ENCODE measurements at regions not wholly inside any gene's neighbourhood (a gene's known extent, or its start where the extent isn't known, plus 50 kb on each side); places are given as distances from the start of the nearest gene placed in this dataset.
"Not testable (repeated sequence)": the region's sequence is repeated elsewhere in the genome, so short reads cannot be mapped to it uniquely, and the experiment has no call there.

DNA sequence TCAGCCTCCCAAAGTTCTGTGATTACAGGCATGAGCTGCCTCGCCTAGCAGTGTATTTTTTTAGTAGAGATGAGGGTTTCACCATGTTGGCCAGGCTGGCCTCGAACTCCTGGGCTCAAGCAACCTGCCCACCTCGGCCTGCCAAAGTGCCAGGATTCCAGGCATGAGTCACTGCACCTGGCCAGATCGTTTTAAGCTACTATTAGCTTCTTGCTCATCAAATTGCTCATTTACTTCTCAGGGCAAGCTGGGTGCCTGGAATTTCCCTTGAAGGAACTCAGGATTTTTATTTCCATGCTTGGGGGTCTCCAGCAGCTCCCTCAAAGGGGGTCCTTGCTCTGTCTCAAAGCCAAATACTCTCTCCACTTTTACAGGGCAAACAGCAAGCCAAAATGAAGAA, 798.0 kb upstream of the AUTS2 start:
- DNase-seq, result no peak

DNA sequence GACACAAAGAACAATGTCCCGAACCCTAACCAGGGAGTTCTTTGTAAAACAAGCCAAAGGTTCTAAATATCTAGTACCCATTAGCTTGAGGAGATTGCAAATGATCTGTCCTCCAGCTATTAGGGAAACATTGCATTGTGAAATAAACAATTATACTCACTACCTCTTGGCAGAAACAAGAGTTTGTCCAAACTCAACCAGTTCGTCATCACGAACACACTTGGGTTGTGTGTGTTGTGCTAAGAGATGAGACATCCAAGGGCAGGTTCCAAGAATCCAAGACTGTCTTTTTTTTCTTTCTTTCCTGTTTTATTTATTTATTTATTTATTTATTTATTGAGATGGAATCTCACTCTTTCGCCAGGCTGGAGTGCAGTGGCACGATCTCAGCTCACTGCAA, 793.1 kb upstream of the AUTS2 start:
- no peak for DNase-seq

DNA sequence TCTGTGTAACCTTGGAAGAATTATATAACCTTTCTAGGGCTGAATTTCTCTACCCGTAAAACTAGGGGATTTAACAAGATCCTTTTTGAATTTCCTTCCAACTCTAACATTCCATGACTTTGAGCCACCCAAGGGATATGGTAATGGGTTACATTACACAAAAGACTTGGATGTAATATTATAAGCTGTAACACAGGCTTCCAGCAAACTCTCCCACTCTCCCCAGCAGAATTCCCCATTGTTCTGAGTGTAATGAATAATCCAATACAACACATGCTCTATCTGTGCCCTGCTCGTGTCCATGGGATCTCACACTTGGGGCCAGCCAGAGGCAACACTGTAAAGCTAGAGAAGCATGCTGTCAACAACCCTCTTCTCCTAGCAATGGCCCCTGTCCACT, 790.6 kb upstream of the AUTS2 start:
- no peak for DNase-seq

DNA sequence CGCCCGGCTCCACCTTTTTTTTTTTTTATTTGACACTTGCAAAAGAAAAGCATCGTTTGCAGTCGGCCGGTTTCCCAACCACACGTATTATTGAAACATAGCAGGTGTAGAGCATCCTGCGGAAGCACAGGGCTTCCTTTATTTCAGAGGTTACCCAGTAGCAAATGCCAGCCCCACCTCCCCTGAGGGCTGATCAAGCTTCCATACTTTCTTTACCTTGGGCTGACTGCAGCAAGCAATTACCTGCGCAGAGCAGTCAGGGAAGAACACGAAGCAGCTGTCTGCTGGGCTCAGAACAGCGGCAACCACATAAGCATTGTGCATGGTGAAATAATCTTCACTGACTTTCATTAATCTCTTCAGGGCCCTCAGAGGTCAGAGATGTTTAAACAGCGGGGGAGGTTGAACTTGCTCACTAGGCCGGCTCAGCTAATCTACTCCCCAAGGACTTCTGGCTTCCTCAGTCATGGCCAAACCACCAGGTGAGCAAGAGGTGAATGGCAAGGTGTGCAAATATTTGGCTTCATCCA, 784.7 kb upstream of the AUTS2 start:
- DNase-seq, result peak in 1 of 2 experiments; percentile 12

DNA sequence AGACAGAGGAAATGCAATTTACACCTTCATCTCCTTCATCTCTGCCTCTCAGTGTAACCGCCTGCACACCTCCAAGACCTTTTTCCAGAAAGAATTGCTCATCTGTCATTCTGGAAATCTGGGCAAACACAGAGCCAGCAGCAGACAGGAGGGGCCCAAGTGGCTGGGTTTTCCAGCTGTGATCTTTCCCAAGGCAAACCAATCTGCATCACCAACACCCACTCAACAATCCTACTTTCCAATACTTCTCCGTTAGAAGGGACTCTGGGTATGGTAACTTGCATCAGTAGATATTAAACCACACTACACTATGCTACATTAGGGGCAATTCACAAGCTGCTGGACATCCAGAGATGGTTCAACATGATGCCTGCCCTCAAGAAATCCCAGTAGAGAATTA, 781.8 kb upstream of the AUTS2 start:
- no peak for DNase-seq

DNA sequence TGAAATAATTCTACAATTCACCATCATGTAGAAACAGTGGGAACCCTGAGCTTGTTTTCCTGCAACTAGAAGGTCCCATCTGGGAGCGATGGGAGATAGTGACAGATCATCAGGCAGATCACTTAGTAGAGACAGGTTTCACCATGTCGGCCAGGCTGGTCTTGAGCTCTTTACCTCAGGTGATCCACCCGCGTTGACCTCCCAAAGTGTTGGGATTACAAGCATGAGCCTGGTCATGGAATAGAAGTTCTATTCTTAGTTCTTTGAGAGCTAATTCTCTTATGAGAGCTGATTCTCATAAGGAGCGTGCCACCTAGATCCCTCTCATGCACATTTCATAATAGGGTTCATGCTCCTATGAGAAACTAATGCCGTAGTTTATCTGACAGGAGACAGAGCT, 778.0 kb upstream of the AUTS2 start:
- DNase-seq, result no peak

DNA sequence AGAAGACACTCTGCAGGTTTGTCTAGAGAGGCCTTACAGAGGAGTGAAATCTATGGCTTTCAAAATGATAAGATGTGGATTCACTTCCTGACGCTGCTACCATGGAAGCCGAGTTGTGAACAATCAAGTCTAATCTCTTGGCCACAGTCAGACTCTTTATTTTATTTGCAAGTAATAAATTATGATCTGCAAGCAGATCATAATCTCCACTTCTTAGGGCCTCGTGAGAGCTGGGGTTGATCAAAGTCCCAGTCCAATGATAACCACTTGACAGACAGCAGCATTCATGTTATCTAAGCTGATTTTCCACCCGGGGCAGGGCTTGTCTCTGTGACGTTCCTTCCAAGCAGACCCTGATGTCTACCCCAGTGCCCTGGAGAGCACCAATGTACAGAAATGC, 776.4 kb upstream of the AUTS2 start:
- DNase-seq, result no peak

DNA sequence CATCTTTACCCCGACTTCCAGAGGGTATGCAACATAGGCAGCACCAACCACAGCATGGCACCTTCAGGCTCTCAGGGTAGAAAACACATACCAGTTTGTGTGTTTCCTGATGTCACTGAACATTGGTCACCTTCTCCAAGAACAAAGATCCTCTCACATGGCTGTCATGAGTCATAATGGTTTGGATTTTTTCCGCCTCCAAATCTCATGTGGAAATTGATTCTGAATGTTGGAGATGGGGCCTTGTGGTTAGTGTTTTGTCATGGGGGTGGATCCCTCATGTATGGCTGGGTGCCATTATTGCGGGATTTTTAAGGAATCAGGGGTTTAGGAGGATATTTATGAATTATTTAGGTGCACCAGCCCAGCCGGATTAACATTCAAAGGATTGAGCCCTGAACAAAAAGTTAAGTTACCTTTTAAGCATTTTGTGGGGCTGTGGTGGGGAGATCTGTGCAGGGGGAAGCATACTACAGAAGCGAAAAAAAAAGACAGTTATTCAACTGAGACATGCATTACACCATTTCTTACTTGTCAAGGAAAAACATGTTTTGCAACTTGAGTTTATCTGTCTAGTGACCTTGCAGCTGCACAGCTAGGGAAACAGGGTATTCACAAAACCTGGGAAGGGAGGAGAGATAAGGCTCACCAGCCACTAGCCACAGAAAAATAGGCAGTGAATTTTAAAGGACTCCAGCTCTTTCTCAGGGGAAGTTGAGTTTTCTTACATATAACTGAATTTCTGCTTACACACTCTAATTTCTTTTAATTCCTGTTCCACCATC, 774.1 kb upstream of the AUTS2 start:
- DNase-seq, result no peak

DNA sequence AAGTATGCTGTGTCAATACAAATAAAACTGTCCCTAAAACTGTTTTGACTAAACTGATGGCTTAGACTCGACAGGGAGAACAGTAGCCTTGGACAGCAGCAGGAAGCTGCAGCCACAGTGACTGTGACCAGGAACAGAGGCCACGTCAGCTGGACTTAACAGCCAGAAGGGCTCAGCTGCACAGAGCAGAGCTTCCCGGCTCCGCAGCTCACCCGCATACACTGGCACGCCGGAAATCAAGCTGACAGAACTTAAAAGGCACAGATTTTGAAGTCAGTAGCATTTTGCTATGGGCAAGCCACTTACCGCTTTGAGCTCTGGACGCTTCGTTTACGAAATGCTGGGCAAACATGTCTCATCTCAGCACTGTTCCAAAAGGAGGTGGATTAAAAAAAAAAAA, 769.7 kb upstream of the AUTS2 start:
- no peak for DNase-seq

DNA sequence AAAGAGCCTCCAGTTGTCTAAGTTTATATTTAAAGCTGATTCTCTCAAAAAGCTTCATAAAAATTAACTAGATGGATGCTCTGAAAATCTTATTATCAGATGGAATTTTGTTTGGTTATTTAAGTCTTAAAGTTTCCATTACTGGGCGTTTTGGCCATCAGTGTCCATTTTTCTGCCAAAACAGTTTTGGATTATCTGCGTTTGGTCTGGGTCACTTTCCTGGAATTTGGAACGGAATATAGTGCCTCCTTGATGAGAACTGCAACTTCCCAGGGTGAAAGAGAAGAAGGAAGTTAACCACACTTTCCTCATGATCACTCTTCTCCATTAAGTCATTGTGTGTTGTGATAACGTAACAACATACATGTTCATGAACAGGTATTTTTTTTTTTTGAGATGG, 764.9 kb upstream of the AUTS2 start:
- DNase-seq, result no peak

DNA sequence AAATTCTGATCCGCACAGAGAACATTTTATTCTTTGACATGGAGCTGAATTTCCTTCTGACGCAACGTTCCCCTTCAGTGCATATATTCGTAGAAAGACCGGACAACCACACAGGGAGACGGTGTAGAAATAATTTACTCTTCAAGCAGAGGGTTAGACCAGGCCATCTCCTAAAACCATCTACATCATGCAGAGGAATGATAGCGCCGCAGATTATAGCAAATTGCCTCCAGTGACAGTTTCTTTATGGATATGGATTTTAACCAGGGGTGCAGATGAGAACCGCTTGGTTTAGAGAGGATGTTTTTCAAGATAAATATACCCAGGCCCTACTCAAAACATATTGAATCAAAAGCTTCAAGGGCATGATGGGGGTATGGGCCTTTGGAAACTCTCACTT, 759.3 kb upstream of the AUTS2 start:
- no peak for DNase-seq

DNA sequence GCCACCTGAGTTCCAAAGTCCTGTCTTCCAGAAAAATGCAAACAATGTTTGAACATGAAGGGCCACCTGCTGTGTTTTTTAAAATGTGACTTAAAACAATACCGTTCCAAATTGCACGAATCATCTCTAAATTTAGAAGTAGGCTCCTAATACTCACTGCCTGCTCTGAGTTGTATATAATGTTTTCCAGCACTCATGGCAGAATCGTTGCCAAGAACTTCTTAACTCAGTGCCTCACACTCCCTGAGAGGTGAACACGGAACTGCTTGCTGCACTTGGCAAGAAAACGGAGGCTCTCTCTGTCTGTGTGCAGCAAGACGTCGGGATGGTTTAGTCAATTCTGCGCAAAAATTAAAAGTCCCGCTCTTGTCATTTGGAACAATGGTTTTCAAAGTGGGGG, 757.3 kb upstream of the AUTS2 start:
- DNase-seq, result no peak

DNA sequence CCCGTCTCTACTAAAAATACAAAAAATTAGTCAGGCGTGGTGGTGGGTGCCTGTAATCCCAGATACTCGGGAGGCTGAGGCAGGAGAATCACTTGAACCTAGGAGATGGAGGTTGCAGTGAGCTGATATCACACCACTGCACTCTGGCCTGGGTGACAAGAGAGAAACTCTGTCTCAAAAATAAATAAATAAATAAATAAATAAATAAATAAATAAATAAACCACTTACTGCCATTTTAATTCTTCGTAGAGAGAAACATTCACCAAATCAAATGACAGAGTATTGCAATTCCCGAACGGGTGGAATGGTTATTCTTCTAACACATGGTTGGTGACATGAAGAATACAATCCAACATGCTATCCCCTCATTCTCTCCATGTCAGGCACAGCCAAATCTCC, 754.3 kb upstream of the AUTS2 start:
- not testable (repeated sequence) for DNase-seq

DNA sequence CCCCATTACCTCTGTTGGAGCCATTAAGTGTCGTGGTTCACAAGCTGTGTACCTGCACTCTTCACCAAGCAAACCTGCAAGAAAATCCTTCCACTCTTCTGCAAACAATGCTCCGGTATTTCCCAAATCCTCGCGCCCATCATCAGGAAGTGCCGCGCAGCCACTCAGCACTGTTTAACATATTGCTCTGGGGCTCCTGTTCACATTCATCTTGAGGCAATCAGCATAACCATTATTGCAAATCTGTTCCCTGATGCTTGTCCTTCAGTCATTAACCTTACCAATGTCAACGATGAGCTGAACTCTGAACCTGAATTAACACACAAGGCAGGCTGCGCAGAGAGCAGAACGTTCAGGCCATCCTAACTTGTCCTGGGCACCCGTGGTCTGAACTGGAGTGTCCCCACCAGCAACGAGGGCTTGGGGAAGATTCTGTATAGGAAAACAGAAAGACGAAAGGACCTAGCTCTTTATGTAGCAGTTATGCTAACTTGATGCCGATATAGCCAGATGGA, 751.4 kb upstream of the AUTS2 start:
- no peak for DNase-seq

DNA sequence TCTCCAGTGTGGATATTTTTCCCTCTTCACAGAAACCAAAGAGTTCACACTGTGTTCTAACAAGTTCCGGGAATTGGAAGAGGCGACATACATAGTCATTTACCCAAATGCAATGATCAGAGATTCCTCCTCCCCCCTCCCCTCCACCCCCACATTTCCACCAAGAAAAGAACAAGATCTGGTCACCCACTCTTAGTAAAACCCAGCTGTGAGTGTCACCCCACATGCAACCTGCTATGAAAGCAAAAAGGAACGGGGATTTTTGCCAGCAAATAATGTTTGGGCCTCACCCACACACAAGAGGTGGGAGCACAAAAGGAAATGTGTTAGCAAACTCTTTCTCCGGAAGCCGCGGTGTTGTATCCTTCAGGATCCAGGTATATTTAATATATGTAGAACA, 745.0 kb upstream of the AUTS2 start:
- DNase-seq, result no peak

DNA sequence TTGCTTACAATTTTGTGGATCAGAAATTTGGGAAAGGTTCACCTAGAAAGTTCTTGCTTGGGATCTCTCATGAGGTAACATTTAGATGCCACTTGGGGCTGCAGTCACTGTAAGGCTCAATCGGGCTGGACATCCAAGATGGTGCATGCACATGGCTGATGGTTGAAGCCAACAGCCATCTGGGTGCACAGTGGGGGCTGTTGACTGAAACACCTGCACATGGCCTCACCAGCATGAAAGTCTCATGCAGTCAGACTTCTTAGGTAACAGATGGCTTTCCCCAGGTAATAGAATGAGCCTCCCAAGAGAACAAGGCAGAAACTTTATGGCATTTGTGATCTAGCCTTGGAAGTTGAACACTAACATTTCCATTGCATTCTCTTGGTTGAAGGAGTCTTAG, 740.7 kb upstream of the AUTS2 start:
- DNase-seq, result no peak

DNA sequence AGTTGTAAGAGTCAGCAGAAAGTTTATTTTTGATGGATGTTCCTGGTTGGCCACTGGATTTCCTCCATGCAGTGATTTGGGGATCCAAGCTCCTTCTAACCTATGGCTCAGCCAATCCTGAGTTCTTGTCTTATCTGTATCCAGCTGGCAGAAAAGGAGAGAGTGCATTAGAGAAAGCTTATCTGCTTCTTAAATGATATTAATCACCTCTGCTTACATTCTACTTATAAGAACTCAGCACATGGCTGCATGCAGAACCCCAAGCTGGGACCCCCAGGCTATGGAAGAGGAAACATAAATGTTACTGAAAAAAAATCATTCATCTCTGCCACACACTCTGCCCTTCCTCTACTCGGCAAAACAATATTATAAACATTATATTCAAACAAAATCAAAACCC, 739.8 kb upstream of the AUTS2 start:
- no peak for DNase-seq

DNA sequence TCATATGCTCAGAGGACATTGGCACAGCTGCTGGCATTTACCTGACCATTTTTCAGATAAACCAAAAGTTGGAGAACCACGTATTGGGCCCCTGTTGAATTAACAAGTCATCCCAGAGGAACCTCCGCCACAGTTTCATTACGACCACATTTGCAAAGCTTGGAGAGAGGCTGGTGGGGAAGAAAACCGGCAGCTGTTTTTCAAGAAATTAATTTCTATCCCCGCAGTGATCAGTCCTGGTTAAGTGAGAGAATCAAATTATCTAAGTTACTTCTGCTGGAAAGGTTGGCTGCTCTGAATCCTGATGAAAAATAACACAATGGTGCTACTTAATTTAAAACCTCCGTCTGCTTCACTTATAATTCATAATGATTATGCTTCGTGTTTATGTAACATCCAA, 737.1 kb upstream of the AUTS2 start:
- DNase-seq, result no peak

DNA sequence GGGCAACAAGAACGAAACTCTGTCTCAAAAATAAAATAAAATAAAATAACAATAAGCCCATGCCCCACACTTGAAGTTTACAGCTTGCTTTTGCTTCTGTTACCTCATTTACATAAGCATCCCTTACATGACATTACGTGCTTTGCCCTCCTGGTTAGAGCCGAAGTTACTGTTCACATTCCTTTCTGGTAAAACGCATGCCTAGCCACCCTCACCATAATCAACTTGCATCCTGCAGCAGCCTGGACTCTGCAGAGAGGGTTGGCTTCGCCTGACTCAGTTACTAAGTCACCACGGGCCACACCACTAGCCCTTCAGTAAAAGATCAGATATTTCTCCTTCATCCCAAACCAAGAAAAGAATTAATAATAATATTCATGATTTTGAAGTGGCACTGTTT, 736.0 kb upstream of the AUTS2 start:
- DNase-seq, result no peak

DNA sequence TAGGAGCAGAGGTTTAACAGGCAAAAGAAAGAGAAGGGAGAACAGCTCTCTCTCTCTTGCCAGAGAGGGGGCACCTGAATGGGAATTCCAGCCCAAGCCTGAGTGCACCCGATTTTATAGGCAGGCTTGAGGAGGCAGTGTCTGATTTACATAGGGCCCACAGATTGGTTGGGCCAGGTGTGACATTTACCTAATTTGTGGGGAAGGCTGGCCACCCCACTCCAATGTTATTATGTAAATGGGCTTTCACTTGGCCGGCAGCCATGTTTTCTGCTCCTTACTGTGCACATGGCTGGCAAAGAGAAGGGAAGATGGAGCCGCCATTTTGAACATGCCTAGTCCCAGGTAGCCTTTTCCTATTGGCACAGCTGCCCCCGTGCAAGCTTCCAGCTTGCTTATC, 735.5 kb upstream of the AUTS2 start:
- peak in 1 of 2 experiments; percentile 16 for DNase-seq

DNA sequence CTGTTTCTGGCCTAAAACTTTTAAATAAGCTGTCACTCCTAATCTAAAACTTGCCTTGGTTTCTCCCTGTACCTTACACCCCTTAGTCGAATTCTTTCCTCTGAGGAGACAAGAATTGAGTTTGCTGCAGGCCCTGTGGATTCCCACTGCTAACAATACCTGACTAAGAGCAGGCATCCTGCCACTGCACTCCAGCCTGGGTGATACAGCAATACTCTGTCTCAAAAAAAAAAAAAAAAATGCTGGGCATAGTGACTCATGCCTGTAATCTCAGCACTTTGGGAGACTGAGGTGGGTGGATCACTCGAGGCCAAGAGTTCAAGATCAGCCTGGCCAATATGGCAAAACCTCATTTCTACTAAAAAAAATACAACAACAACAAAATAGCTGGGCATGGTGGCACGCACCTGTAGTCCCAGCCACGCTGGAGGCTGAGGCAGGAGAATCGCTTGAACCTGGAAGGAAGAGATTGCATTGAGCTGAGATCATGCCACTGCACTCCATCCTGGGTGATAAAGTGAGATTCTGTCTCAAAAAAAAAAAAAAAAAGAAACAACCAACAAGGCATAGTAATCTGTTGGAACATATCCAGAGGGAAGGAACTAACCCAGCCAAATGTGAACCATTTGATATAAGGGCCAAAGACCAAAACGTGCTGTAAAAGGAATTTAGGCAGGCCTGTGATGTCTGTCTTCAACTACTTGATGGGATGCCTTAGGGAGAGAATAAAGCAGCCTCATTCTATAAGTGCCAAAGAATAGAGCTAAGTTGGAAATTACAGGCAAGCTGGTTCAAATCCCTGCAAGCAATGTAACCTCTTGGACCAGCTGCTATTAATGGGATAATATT, 732.7 kb upstream of the AUTS2 start:
- no peak for DNase-seq

DNA sequence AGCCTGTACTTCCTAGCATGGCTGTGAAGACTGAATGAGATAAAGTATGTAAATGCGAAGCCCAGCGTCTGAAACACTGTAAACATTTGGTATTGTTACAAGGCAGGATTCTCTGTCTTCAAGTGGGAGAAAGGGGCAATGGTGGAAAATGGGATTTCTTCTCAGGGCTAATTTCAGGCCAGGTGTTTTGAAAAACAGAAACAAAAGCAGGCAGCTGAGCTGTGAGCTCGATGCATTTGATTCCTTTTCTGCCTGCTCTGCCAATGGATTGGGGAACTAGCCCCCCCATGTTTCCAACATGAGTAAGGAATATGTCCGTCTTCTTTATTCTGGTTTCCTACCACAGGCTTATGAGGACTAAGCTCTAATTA, 732.1 kb upstream of the AUTS2 start:
- no peak for DNase-seq

DNA sequence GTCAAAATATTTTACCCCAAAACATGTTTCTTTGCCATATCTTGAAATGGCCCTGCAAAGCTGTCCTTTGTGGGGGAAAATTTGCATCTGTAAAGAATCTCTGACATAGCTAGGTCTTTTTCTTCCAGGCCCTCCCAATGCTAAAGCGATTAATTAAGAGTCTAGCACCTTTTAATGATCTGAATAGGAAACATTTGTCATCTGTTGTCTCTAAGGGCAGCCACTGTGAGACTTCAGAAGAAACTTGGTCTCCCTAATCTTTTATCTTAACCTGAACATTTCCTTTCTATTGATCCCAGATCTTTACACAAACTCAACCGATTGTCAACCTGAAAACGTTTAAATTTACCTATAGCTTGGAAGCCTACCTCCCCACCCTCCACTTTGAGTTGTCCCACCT, 731.6 kb upstream of the AUTS2 start:
- DNase-seq, result not testable (repeated sequence)

DNA sequence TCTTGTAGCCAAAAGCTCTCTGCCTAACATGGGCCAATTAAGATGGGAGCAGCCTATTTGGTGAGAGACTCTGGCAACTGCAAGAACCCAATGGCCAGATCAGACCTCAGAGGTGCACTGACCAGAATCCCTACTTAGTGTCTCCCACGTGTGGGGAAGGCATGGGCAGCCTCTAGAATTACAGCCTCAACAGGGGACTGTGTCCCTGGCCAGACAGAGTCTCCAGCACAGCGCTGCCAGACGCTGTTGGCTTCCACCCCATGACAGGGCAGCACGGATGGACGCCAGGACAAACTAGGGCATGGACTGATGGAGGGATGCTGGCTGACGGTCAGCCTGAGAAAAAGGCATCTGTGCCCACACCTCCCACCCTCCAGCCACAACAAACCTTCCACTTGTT, 729.3 kb upstream of the AUTS2 start:
- no peak for DNase-seq

All from NCI-H524 (cell line).